Mesenchymal stem cell (in vitro differentiated cells and primary cell): ENCODE measurements at regions not wholly inside any gene's neighbourhood (a gene's known extent, or its start where the extent isn't known, plus 50 kb on each side); places are given as distances from the start of the nearest gene placed in this dataset.
A peak's percentile ranks its signal among the peaks of the same experiment; 100 is the strongest.

Experiments used
- DNase-seq: peaks from one replicate; pipeline ENCODE4 v3.0.0-alpha.2; 2013
- H2AFZ ChIP-seq: one replicate; pipeline ENCODE4 v1.6.1; 2013; ENCODE audit warnings: low read depth, mild to moderate bottlenecking, control low read depth, inconsistent platforms, low read length, moderate library complexity
- H2AK5ac ChIP-seq: 2 replicates; pipeline ENCODE4 v1.6.1; 2013; ENCODE audit warnings: low read length, moderate library complexity, mild to moderate bottlenecking, inconsistent platforms; ENCODE audit not compliant: severe bottlenecking
- H2BK120ac ChIP-seq: one replicate; pipeline ENCODE4 v1.6.1; 2013; ENCODE audit warnings: low read depth, mild to moderate bottlenecking, inconsistent platforms, low read length, moderate library complexity
- H2BK12ac ChIP-seq, 2 experiments: one replicate each; pipeline ENCODE4 v1.6.1; 2013; ENCODE audit warnings: inconsistent platforms in 2 of 2, low read length in 2 of 2, mild to moderate bottlenecking in 2 of 2, moderate library complexity in 2 of 2, control low read depth in 1 of 2
- H2BK15ac ChIP-seq: one replicate; pipeline ENCODE4 v1.6.1; 2013; ENCODE audit warnings: mild to moderate bottlenecking, low read depth, inconsistent platforms; ENCODE audit not compliant: poor library complexity, severe bottlenecking
- H2BK5ac ChIP-seq: 2 replicates; pipeline ENCODE4 v1.6.1; 2013; ENCODE audit warnings: low read depth, mild to moderate bottlenecking, low read length, control low read depth, inconsistent platforms; ENCODE audit not compliant: poor library complexity, severe bottlenecking
- H3K14ac ChIP-seq, 2 experiments: one replicate each; pipeline ENCODE4 v1.6.1; 2013; ENCODE audit warnings: inconsistent platforms in 2 of 2, low read length in 2 of 2, control low read depth in 1 of 2, mild to moderate bottlenecking in 1 of 2, moderate library complexity in 1 of 2
- H3K18ac ChIP-seq, 2 experiments: one replicate each; pipeline ENCODE4 v1.6.1; 2013; ENCODE audit warnings: inconsistent platforms in 2 of 2, low read length in 2 of 2, control low read depth in 1 of 2, low read depth in 1 of 2, mild to moderate bottlenecking in 1 of 2
- H3K23ac ChIP-seq, 2 experiments: one replicate each; pipeline ENCODE4 v1.6.1; 2013; ENCODE audit warnings: inconsistent platforms in 2 of 2, low read length in 2 of 2, mild to moderate bottlenecking in 2 of 2, moderate library complexity in 2 of 2, control low read depth in 1 of 2
- H3K27ac ChIP-seq: 2 replicates; pipeline ENCODE4 v1.5.1; 2013; ENCODE audit warnings: mild to moderate bottlenecking, moderate library complexity, low read length, control low read depth, inconsistent platforms; ENCODE audit not compliant: poor library complexity, severe bottlenecking
- H3K27me3 ChIP-seq, 2 experiments: 2 replicates each; pipeline versions ENCODE4 v1.6.1 to v1.7.0; 2013; ENCODE audit warnings: low read length in 2 of 2, mild to moderate bottlenecking in 2 of 2, moderate library complexity in 2 of 2, control low read depth in 1 of 2, inconsistent platforms in 1 of 2; ENCODE audit not compliant: control insufficient read depth in 1 of 2, insufficient read depth in 1 of 2
- H3K36me3 ChIP-seq, 2 experiments: 2 replicates each; pipeline versions ENCODE4 v1.6.1 to v1.7.0; 2013; ENCODE audit warnings: low read length in 2 of 2, control low read depth in 1 of 2, inconsistent platforms in 1 of 2, low read depth in 1 of 2, mild to moderate bottlenecking in 1 of 2; ENCODE audit not compliant: insufficient read depth in 2 of 2, control insufficient read depth in 1 of 2
- H3K4ac ChIP-seq, 2 experiments: one replicate each; pipeline ENCODE4 v1.6.1; 2013; ENCODE audit warnings: inconsistent platforms in 2 of 2, low read length in 2 of 2, mild to moderate bottlenecking in 2 of 2, moderate library complexity in 2 of 2, control low read depth in 1 of 2, low read depth in 1 of 2
- H3K4me1 ChIP-seq: 2 replicates; pipeline ENCODE4 v1.6.1; 2013; ENCODE audit warnings: low read depth, low read length, control low read depth; ENCODE audit not compliant: control insufficient read depth, insufficient read depth
- H3K4me2 ChIP-seq: 2 replicates; pipeline ENCODE4 v1.6.1; 2013; ENCODE audit warnings: low read length, mild to moderate bottlenecking, inconsistent platforms; ENCODE audit not compliant: poor library complexity, severe bottlenecking
- H3K4me3 ChIP-seq, 2 experiments: 2 replicates each; pipeline versions ENCODE4 v1.5.1 to v1.7.0; 2013; ENCODE audit warnings: low read length in 2 of 2, mild to moderate bottlenecking in 2 of 2, control low read depth in 1 of 2, low read depth in 1 of 2; ENCODE audit not compliant: insufficient read depth in 1 of 2
- H3K79me1 ChIP-seq: replicated peaks from 2 replicates; pipeline ENCODE4 v1.6.1; 2013; ENCODE audit warnings: mild to moderate bottlenecking, control low read depth, low read length, inconsistent platforms; ENCODE audit not compliant: poor library complexity, severe bottlenecking
- H3K9ac ChIP-seq: 2 replicates; pipeline ENCODE4 v1.7.0; 2013; ENCODE audit warnings: mild to moderate bottlenecking, low read length, moderate library complexity
- H3K9me3 ChIP-seq: 2 replicates; pipeline ENCODE4 v1.7.0; 2013; ENCODE audit warnings: mild to moderate bottlenecking, low read length; ENCODE audit not compliant: control insufficient read depth
- H4K8ac ChIP-seq: one replicate; pipeline ENCODE4 v1.6.1; 2013; ENCODE audit warnings: inconsistent platforms, mild to moderate bottlenecking, low read length, moderate library complexity
- H4K91ac ChIP-seq: one replicate; pipeline ENCODE4 v1.6.1; 2013; ENCODE audit warnings: mild to moderate bottlenecking, low read length, inconsistent platforms
- WGBS: methylation state at CpG from one replicate; pipeline ENCODE4 v1.1.7; 2013; ENCODE audit warnings: mixed read lengths; 5-methylcytosine and 5-hydroxymethylcytosine counted together

DNA sequence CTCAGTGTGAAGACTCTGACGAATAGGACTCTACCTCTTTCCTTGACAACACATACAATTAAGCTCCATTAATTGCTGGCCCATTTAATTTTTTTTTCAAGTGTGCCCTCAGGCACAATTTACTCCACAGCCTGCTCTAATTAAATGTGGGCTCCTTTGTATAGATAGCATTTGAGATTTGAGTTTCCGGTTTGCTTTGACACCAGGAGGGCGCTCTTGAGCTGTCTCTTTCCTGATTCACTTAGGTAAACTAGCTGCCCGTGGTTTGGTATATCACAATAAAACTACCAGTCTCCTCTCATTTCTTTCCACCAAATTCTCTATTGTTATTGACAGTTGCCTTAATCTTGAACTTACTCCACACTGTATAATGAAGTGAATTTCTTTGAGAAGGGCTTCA is 666.0 kb downstream of the DSC3 start:
- H3K14ac ChIP-seq: no peak overlapping the region
- H3K4ac ChIP-seq: no peak overlapping the region
- H3K27ac ChIP-seq: no peak overlapping the region
- H3K4me1 ChIP-seq: no peaks in the 10 kb centered on the region
- no peak overlapping the region for H2BK15ac ChIP-seq
- no peak for DNase-seq
- H2AK5ac ChIP-seq: no peak overlapping the region
- no peaks in the 10 kb centered on the region for H3K27me3 ChIP-seq
- H3K4me2 ChIP-seq: no peak overlapping the region
- WGBS: 60% methylated on average over 4 of the region's 4 CpGs
- H4K8ac ChIP-seq: no peak overlapping the region
- H2BK5ac ChIP-seq: no peak overlapping the region
- no peaks in the 10 kb centered on the region for H3K36me3 ChIP-seq
- no peak overlapping the region for H2BK120ac ChIP-seq
- H3K18ac ChIP-seq: no peak overlapping the region
- no peak overlapping the region for H2AFZ ChIP-seq
- H3K23ac ChIP-seq: no peak overlapping the region
- H3K4me3 ChIP-seq: no peak overlapping the region
- no peaks in the 10 kb centered on the region for H3K79me1 ChIP-seq
- H3K9me3 ChIP-seq: peaks cover 3% of the 10 kb centered on the region
- H3K9ac ChIP-seq: no peak overlapping the region
- H2BK12ac ChIP-seq: no peak overlapping the region
- no peak overlapping the region for H4K91ac ChIP-seq

DNA sequence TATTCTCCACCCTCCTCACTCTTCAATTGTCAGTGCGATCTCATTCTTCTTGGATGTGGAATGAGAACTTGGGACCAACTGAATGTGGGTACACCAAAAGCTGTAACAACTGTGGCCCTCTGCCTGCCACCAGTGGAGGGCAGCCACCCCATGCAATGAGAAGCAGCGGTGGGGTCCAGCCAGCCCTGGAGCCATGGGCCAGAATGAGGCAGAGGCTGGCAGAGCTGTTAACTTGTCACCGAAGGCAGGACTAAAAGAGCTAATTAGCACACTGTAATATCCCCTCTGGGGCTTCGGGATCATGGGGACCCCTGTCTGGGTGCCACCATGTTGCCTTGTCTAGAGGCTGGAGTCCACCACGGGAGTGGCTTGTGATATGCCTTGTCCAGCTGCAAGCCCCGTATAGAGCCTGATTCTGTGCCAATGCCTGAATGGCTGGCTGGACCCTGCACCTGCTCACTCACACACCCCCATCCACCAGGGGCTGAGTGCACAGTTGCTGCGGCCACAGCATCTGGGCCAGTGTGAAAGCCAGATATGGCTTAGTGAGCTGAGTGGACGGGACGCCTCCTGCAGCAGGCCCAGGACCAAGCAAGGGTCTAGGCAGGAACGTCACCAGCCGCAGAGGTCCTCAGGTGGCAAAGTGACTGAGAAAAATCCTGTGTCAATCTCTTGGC is 680.5 kb downstream of the DSC3 start:
- Histone ChIP-seq H4K8ac (no peak overlapping the region), H3K9me3 (no peaks in the 10 kb centered on the region), H2BK5ac (no peak overlapping the region), H2BK120ac (no peak overlapping the region), H3K27ac (no peak overlapping the region), H3K4me2 (no peak overlapping the region), H3K4me3 (no peak overlapping the region), H3K36me3 (no peaks in the 10 kb centered on the region), H3K4me1 (peaks cover 3% of the 10 kb centered on the region), H2AK5ac (no peak overlapping the region), H3K79me1 (no peaks in the 10 kb centered on the region), H3K27me3 (no peaks in the 10 kb centered on the region), H3K18ac (no peak overlapping the region), H3K14ac (no peak overlapping the region), H2AFZ (no peak overlapping the region), H3K9ac (no peak overlapping the region), H2BK12ac (no peak overlapping the region), H3K4ac (no peak overlapping the region), H2BK15ac (no peak overlapping the region), H4K91ac (no peak overlapping the region), H3K23ac (no peak overlapping the region)
- 90% methylated on average over 11 of the region's 11 CpGs for WGBS
- DNase-seq: no peak

DNA sequence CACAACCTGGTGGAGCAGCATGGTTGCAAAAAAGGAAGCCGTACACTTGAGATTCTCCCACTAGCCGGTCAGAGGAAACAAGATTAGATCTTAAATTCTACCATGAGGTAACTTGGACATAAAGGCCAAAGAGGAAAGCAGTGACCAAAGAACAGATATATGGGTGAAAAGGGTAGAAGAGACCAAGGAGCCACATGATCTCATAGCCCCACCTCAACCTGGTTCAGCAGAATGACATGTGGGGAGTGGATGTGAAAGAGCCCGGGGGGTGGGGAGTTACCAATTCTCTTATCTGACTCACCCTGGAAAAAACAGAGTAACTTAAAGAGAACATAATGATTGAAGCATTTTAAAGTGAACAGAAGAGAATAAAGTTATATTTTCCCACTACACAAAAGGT is 683.0 kb downstream of the DSC3 start:
- H4K8ac ChIP-seq: no peak overlapping the region
- no peak for DNase-seq
- WGBS: 94% methylated on average over 2 of the region's 3 CpGs

DNA sequence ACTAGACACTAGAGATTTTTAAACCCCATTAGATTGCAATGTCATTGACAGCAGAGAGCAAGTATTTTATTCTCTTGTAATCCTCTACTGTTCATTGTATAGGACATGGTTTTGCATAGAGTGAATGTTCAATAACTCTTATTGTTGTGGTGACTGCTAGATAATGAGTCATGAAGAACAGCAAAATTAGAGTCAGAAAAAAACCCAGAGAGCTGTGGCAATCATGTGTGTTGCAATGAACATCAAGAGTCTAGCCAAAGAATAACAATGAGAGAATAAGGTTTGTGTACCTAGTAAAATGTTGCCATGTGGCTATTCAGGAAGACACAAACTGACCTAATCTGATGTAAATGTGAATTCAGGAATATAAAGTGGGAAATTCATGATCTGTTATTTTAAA is 684.0 kb downstream of the DSC3 start:
- H3K9ac ChIP-seq: no peak overlapping the region
- H3K9me3 ChIP-seq: no peaks in the 10 kb centered on the region
- no peak overlapping the region for H4K8ac ChIP-seq

More for the DNA sequence above, 683.0 kb downstream of the DSC3 start:
- Histone ChIP-seq H2BK120ac (no peak overlapping the region), H3K9ac (no peak overlapping the region), H3K14ac (no peak overlapping the region), H3K4me2 (no peak overlapping the region), H2BK5ac (no peak overlapping the region), H3K27ac (no peak overlapping the region), H2AK5ac (no peak overlapping the region), H2BK12ac (no peak overlapping the region), H3K18ac (no peak overlapping the region), H3K9me3 (no peaks in the 10 kb centered on the region), H2AFZ (no peak overlapping the region), H3K27me3 (no peaks in the 10 kb centered on the region), H3K4me1 (peaks cover 3% of the 10 kb centered on the region), H3K23ac (no peak overlapping the region), H4K91ac (no peak overlapping the region), H3K4ac (no peak overlapping the region), H3K4me3 (no peak overlapping the region), H2BK15ac (no peak overlapping the region), H3K79me1 (no peaks in the 10 kb centered on the region), H3K36me3 (no peaks in the 10 kb centered on the region)

More for the DNA sequence above, 684.0 kb downstream of the DSC3 start:
- H2BK120ac ChIP-seq: no peak overlapping the region
- H3K4me3 ChIP-seq: no peak overlapping the region
- no peak overlapping the region for H3K14ac ChIP-seq
- no peak overlapping the region for H2BK5ac ChIP-seq
- peak; percentile 60 for DNase-seq
- H3K4me1 ChIP-seq: peaks cover 3% of the 10 kb centered on the region
- no peak overlapping the region for H4K91ac ChIP-seq
- H2BK12ac ChIP-seq: no peak overlapping the region
- H2AK5ac ChIP-seq: no peak overlapping the region
- H3K23ac ChIP-seq: no peak overlapping the region
- no peaks in the 10 kb centered on the region for H3K27me3 ChIP-seq
- no peaks in the 10 kb centered on the region for H3K36me3 ChIP-seq
- no peaks in the 10 kb centered on the region for H3K79me1 ChIP-seq
- no peak overlapping the region for H3K27ac ChIP-seq
- H2AFZ ChIP-seq: no peak overlapping the region
- H3K4me2 ChIP-seq: no peak overlapping the region
- H3K4ac ChIP-seq: no peak overlapping the region
- H2BK15ac ChIP-seq: no peak overlapping the region
- H3K18ac ChIP-seq: no peak overlapping the region
